ENCODE measurements at regions not wholly inside any gene's neighbourhood (a gene's known extent, or its start where the extent isn't known, plus 50 kb on each side); places are given as distances from the start of the nearest gene placed in this dataset.

DNA sequence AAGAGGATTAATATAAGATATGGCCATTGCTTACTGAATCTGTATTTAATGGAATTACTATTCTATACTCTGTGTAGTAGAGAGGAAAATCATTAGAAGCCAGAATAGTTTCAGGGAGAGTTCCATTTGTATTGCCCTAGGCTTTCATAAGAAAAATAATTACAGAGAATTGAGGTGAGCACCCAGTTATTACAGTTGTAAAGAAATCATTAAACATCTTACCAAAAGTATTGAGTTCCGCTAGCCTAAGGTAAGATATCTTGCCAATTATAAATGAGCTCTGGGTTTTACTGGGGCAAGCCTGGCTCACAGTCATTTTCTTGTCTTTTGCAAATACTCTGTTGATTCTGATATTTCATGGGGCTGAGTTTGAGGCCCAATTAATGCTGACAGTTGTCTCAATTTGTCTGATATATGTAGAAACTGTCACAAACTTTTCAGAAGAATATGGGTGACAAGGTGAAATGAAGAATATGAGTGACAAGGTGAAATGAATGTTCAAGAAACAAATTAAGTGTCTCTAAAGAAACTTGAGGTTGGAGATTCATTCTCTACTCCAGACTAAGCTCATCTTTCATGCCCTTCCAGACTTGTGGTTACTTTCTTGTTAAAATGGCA lies 127.8 kb downstream of the PTGER3 start:
- no peak overlapping the region for H3K27ac ChIP-seq (ENCODE audit: low read depth, low read length)
- H3K27me3 ChIP-seq (ENCODE audit: insufficient read depth, low read length), result no peaks in the 10 kb centered on the region
- no peak overlapping the region for H3K4me3 ChIP-seq (ENCODE audit: low read depth, low read length)
- H3K79me2 ChIP-seq (ENCODE audit: control insufficient read depth, insufficient read depth, low read length, unreplicated experiment), result no peaks in the 10 kb centered on the region
- H2AFZ ChIP-seq (ENCODE audit: low read length, unreplicated experiment), result no peak overlapping the region
- no peaks in the 10 kb centered on the region for H3K36me3 ChIP-seq (ENCODE audit: insufficient read depth, low read length)
- H3K4me1 ChIP-seq (ENCODE audit: control insufficient read depth, insufficient read depth, low read length, unreplicated experiment), result no peaks in the 10 kb centered on the region
